ENCODE measurements at regions not wholly inside any gene's neighbourhood (a gene's known extent, or its start where the extent isn't known, plus 50 kb on each side); places are given as distances from the start of the nearest gene placed in this dataset.
"Not testable (repeated sequence)": the region's sequence is repeated elsewhere in the genome, so short reads cannot be mapped to it uniquely, and the experiment has no call there.

DNA sequence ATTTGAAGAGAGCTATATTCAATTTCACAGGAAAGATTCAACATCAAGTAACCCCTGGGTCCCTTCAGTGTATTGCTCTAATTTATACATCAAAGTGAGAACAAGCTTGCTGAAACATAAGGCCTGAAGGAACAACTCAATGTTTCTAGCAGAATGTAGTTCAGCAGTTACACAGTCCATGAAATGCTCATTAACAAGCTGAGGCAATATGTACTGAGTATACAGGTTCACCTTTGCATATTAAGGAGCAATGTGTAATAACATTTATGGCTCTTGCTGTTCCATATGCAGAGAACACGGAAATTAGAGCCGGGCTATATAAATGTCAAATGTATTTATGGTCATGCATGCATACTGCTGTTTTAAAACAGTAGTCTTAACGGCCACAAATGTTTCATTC, 338.5 kb downstream of the PCDH11X start:
- TF ChIP-seq, protein P1, sequence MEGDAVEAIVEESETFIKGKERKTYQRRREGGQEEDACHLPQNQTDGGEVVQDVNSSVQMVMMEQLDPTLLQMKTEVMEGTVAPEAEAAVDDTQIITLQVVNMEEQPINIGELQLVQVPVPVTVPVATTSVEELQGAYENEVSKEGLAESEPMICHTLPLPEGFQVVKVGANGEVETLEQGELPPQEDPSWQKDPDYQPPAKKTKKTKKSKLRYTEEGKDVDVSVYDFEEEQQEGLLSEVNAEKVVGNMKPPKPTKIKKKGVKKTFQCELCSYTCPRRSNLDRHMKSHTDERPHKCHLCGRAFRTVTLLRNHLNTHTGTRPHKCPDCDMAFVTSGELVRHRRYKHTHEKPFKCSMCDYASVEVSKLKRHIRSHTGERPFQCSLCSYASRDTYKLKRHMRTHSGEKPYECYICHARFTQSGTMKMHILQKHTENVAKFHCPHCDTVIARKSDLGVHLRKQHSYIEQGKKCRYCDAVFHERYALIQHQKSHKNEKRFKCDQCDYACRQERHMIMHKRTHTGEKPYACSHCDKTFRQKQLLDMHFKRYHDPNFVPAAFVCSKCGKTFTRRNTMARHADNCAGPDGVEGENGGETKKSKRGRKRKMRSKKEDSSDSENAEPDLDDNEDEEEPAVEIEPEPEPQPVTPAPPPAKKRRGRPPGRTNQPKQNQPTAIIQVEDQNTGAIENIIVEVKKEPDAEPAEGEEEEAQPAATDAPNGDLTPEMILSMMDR (IDR thresholded peaks at IDR 0.05; ENCODE audit: low read depth, low read length, missing input control), result not testable (repeated sequence)
- TF ChIP-seq JUND (IDR thresholded peaks at IDR 0.05); RAD21 (IDR thresholded peaks at IDR 0.05); YY1 (IDR thresholded peaks at IDR 0.05); TAF1 (conservative IDR thresholded peaks at IDR 0.05); SP1 (IDR thresholded peaks at IDR 0.05); HNF4G (IDR thresholded peaks at IDR 0.05); GABPA (IDR thresholded peaks at IDR 0.05 in 1 of 2, conservative IDR thresholded peaks at IDR 0.05 in 1 of 2); FOXA2 (IDR thresholded peaks at IDR 0.05): not testable (repeated sequence)
- TF ChIP-seq, protein P2, sequence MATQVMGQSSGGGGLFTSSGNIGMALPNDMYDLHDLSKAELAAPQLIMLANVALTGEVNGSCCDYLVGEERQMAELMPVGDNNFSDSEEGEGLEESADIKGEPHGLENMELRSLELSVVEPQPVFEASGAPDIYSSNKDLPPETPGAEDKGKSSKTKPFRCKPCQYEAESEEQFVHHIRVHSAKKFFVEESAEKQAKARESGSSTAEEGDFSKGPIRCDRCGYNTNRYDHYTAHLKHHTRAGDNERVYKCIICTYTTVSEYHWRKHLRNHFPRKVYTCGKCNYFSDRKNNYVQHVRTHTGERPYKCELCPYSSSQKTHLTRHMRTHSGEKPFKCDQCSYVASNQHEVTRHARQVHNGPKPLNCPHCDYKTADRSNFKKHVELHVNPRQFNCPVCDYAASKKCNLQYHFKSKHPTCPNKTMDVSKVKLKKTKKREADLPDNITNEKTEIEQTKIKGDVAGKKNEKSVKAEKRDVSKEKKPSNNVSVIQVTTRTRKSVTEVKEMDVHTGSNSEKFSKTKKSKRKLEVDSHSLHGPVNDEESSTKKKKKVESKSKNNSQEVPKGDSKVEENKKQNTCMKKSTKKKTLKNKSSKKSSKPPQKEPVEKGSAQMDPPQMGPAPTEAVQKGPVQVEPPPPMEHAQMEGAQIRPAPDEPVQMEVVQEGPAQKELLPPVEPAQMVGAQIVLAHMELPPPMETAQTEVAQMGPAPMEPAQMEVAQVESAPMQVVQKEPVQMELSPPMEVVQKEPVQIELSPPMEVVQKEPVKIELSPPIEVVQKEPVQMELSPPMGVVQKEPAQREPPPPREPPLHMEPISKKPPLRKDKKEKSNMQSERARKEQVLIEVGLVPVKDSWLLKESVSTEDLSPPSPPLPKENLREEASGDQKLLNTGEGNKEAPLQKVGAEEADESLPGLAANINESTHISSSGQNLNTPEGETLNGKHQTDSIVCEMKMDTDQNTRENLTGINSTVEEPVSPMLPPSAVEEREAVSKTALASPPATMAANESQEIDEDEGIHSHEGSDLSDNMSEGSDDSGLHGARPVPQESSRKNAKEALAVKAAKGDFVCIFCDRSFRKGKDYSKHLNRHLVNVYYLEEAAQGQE (IDR thresholded peaks at IDR 0.05), result not testable (repeated sequence)
- TF ChIP-seq, protein P3, sequence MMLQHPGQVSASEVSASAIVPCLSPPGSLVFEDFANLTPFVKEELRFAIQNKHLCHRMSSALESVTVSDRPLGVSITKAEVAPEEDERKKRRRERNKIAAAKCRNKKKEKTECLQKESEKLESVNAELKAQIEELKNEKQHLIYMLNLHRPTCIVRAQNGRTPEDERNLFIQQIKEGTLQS (IDR thresholded peaks at IDR 0.05), result not testable (repeated sequence)
- TF ChIP-seq, protein P4, sequence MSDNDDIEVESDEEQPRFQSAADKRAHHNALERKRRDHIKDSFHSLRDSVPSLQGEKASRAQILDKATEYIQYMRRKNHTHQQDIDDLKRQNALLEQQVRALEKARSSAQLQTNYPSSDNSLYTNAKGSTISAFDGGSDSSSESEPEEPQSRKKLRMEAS (IDR thresholded peaks at IDR 0.05), result not testable (repeated sequence)

All from liver (tissue), 3 donors.